ENCODE measurements at regions not wholly inside any gene's neighbourhood (a gene's known extent, or its start where the extent isn't known, plus 50 kb on each side); places are given as distances from the start of the nearest gene placed in this dataset.

GRCh38 chr1:96039910-96040309 lies 681.7 kb upstream of the PTBP2 start:
- TF ChIP-seq TCF12 (IDR thresholded peaks at IDR 0.05; ENCODE audit: low read depth, low read length) = no peak
- no peak for TF ChIP-seq CTCF (IDR thresholded peaks at IDR 0.05; ENCODE audit: control extremely low read depth in 1 of 3, insufficient read depth in 1 of 3, low read depth in 1 of 3, low read length in 3 of 3)
- no peak for TF ChIP-seq NRF1 (IDR thresholded peaks at IDR 0.05; ENCODE audit: low read depth, low read length)
- no peak for TF ChIP-seq JUND (IDR thresholded peaks at IDR 0.05; ENCODE audit: low read length)
- TF ChIP-seq EGR1 (IDR thresholded peaks at IDR 0.05; ENCODE audit: borderline replicate concordance, low read depth, low read length) = no peak
- no peak for TF ChIP-seq CHD2 (IDR thresholded peaks at IDR 0.05; ENCODE audit: low read length)
- TF ChIP-seq RFX5 (IDR thresholded peaks at IDR 0.05; ENCODE audit: borderline replicate concordance, low read depth, low read length) = no peak
- TF ChIP-seq EP300 (IDR thresholded peaks at IDR 0.05; ENCODE audit: borderline replicate concordance in 1 of 2, low read depth in 2 of 2, low read length in 2 of 2) = no peak
- no peak for TF ChIP-seq POLR2A (IDR thresholded peaks at IDR 0.05; ENCODE audit: control extremely low read depth in 1 of 2, low read depth in 2 of 2, low read length in 2 of 2)
- no peak for TF ChIP-seq CBX5 (IDR thresholded peaks at IDR 0.05; ENCODE audit: low read depth, low read length)

All from H1 (cell line).